ENCODE measurements at regions not wholly inside any gene's neighbourhood (a gene's known extent, or its start where the extent isn't known, plus 50 kb on each side); places are given as distances from the start of the nearest gene placed in this dataset.

DNA sequence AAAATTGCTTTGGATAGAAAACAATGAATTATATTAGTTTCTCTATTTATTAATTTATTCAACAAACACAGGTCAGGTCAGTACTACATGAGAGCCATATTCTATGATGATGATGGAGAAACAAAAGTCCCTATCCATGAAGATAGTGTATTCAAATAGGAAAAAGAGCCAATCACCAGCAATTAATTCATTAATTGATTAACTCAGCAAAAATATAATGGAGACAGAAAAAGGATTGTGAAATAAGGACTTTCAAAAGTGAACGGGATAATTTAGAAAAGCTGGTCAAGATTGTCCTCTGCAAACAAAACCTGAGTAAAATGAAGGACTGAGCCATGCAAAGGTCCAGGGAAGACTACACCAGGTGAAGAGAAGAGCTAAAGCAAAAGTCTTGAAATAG is 1517.7 kb upstream of the CDH8 start:
- TF ChIP-seq KDM1A (IDR thresholded peaks at IDR 0.05; ENCODE audit: borderline replicate concordance): no peak
- TF ChIP-seq ESRRA (IDR thresholded peaks at IDR 0.05; ENCODE audit: low read length): no peak
- TF ChIP-seq POLR2A (IDR thresholded peaks at IDR 0.05; ENCODE audit: low read depth, low read length): no peak
- TF ChIP-seq EZH2 (IDR thresholded peaks at IDR 0.05; ENCODE audit: borderline replicate concordance, control insufficient read depth, low read depth, low read length): no peak
- TF ChIP-seq POLR2AphosphoS5 (IDR thresholded peaks at IDR 0.05; ENCODE audit: low read length): no peak
- TF ChIP-seq, protein P1, sequence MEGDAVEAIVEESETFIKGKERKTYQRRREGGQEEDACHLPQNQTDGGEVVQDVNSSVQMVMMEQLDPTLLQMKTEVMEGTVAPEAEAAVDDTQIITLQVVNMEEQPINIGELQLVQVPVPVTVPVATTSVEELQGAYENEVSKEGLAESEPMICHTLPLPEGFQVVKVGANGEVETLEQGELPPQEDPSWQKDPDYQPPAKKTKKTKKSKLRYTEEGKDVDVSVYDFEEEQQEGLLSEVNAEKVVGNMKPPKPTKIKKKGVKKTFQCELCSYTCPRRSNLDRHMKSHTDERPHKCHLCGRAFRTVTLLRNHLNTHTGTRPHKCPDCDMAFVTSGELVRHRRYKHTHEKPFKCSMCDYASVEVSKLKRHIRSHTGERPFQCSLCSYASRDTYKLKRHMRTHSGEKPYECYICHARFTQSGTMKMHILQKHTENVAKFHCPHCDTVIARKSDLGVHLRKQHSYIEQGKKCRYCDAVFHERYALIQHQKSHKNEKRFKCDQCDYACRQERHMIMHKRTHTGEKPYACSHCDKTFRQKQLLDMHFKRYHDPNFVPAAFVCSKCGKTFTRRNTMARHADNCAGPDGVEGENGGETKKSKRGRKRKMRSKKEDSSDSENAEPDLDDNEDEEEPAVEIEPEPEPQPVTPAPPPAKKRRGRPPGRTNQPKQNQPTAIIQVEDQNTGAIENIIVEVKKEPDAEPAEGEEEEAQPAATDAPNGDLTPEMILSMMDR (IDR thresholded peaks at IDR 0.05 in 2 of 3, conservative IDR thresholded peaks at IDR 0.05 in 1 of 3; ENCODE audit: control insufficient read depth in 2 of 3, extremely low read depth in 1 of 3, insufficient read depth in 1 of 3, low read depth in 3 of 3, low read length in 3 of 3): no peak
- TF ChIP-seq, protein P2, sequence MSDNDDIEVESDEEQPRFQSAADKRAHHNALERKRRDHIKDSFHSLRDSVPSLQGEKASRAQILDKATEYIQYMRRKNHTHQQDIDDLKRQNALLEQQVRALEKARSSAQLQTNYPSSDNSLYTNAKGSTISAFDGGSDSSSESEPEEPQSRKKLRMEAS (IDR thresholded peaks at IDR 0.05; ENCODE audit: low read depth, low read length): no peak
- no peak for TF ChIP-seq RELA (IDR thresholded peaks at IDR 0.05; ENCODE audit: borderline replicate concordance, partially characterized antibody)
- no peak for TF ChIP-seq FOXM1 (IDR thresholded peaks at IDR 0.05; ENCODE audit: low read depth, low read length)
- no peak for TF ChIP-seq ATF7 (IDR thresholded peaks at IDR 0.05; ENCODE audit: low read depth)
- no peak for TF ChIP-seq EP300 (IDR thresholded peaks at IDR 0.05; ENCODE audit: borderline replicate concordance in 1 of 2, control insufficient read depth in 1 of 2, low read depth in 2 of 2, low read length in 2 of 2)
- no peak for TF ChIP-seq NFIC (IDR thresholded peaks at IDR 0.05; ENCODE audit: low read depth, low read length)
- no peak for TF ChIP-seq CREB1 (IDR thresholded peaks at IDR 0.05; ENCODE audit: low read depth)
- no peak for TF ChIP-seq CHD1 (IDR thresholded peaks at IDR 0.05; ENCODE audit: low read depth, low read length)
